BJ (cell line): ENCODE measurements at regions not wholly inside any gene's neighbourhood (a gene's known extent, or its start where the extent isn't known, plus 50 kb on each side); places are given as distances from the start of the nearest gene placed in this dataset.

Experiments
- CTCF ChIA-PET: fragments of 350-600 bp; formaldehyde crosslinking; extraction: SDS; loops from one replicate; lab custom pipeline; 2021; ENCODE audit warnings: antibody characterized with exemption, inconsistent platforms; lab: Yijun Ruan, JAX
- POLR2A ChIA-PET: fragments of 300-600 bp; sonication (Branson Sonifier 250); formaldehyde crosslinking; extraction: SDS; loops from one replicate; lab custom pipeline; 2021; ENCODE audit warnings: antibody characterized with exemption; lab: Charles Lee
- DNase-seq: peaks from one replicate; pipeline ENCODE4 v3.0.0-alpha.2; 2011; ENCODE audit warnings: low read depth
- H3K27me3 ChIP-seq: 2 replicates; pipeline ENCODE4 v1.6.0; 2011; ENCODE audit warnings: low read length; ENCODE audit not compliant: control insufficient read depth, insufficient read depth
- H3K36me3 ChIP-seq: 2 replicates; pipeline ENCODE4 v1.5.1; 2011; ENCODE audit warnings: low read length; ENCODE audit not compliant: control insufficient read depth, insufficient read depth
- H3K4me3 ChIP-seq: 2 replicates; pipeline ENCODE4 v1.5.1; 2011; ENCODE audit warnings: low read depth, mild to moderate bottlenecking, control low read depth, low read length
- TF ChIP-seq, protein P1 (sequence below): IDR thresholded peaks from 2 replicates; pipeline ENCODE4 v1.5.1; 2011; ENCODE audit warnings: low read depth, mild to moderate bottlenecking, control low read depth, inconsistent platforms, low read length, moderate library complexity; ENCODE audit not compliant: insufficient read depth

DNA sequence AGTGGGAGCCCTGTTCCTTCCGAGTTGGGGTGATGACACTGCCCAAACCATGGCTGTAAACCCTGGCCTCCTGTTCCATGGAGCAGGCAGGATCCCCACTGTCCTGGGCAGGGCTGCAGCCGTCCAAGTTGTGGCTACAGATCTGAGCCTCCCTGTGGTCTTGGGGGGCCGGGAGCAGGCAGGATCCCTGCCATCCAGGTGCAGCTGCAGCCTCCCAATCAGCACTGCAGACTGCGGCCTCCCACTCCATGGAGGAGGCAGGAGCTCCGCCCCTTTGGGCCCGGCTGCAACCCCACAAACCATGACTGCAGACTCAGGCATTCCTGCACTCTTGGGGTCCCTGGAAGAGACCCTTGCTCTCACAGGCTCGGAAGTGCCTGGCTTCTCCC is 872.1 kb upstream of the GJE1 start:
- no peaks in the 10 kb centered on the region for H3K27me3 ChIP-seq
- POLR2A ChIA-PET: no interaction called here
- TF ChIP-seq, protein P1, sequence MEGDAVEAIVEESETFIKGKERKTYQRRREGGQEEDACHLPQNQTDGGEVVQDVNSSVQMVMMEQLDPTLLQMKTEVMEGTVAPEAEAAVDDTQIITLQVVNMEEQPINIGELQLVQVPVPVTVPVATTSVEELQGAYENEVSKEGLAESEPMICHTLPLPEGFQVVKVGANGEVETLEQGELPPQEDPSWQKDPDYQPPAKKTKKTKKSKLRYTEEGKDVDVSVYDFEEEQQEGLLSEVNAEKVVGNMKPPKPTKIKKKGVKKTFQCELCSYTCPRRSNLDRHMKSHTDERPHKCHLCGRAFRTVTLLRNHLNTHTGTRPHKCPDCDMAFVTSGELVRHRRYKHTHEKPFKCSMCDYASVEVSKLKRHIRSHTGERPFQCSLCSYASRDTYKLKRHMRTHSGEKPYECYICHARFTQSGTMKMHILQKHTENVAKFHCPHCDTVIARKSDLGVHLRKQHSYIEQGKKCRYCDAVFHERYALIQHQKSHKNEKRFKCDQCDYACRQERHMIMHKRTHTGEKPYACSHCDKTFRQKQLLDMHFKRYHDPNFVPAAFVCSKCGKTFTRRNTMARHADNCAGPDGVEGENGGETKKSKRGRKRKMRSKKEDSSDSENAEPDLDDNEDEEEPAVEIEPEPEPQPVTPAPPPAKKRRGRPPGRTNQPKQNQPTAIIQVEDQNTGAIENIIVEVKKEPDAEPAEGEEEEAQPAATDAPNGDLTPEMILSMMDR: no peak
- CTCF ChIA-PET: interaction anchor here (0.6 kb wide), 1 partner anchor 693 kb away, joined by 3 read pairs; no protein-coding TSS in a partner anchor
- no peak overlapping the region for H3K4me3 ChIP-seq
- DNase-seq: no peak
- H3K36me3 ChIP-seq: no peaks in the 10 kb centered on the region

DNA sequence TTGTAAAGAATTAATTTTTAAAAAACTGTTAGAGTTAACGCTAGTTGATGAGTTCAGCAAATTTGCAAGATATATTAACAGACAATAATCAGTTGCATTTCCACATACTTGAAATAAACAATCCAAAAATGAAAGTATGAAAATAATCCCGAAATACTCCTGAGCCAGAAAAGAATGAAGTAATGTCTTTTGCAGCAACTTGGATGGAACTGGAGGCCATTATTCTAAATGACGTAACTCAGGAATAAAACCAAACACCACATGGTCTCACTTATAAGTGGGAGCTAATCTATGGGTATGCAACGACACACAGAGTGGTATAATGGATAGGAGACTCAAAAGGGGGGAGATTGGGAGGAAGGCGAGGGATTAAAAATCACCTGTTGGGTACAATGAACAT is 872.9 kb upstream of the GJE1 start:
- TF ChIP-seq, protein P1: no peak
- H3K36me3 ChIP-seq: no peaks in the 10 kb centered on the region
- no peak for DNase-seq
- ChIA-PET POLR2A (no interaction called here), CTCF (no interaction called here)
- no peak overlapping the region for H3K4me3 ChIP-seq
- no peaks in the 10 kb centered on the region for H3K27me3 ChIP-seq

DNA sequence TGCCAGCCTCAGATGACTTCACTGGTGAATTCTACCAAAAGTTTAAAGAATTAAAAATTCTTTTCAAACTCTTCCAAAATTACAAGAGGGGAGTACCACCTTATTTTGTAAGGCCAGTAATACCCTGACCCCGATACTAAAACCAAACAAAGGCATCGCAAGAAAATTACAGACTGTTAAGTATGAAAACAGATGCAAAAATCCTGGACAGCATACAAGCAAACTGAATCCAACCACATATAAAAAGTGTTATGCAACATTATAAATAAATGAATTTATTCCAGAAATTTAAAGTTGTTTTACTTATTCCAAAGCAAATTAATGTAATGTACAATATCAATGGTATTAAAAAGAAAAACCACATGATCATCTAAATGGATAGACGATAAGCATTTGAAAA is 873.6 kb upstream of the GJE1 start:
- no peak for DNase-seq
- H3K4me3 ChIP-seq: no peak overlapping the region
- ChIA-PET CTCF (no interaction called here), POLR2A (no interaction called here)
- H3K27me3 ChIP-seq: no peaks in the 10 kb centered on the region
- TF ChIP-seq, protein P1: no peak
- H3K36me3 ChIP-seq: no peaks in the 10 kb centered on the region

DNA sequence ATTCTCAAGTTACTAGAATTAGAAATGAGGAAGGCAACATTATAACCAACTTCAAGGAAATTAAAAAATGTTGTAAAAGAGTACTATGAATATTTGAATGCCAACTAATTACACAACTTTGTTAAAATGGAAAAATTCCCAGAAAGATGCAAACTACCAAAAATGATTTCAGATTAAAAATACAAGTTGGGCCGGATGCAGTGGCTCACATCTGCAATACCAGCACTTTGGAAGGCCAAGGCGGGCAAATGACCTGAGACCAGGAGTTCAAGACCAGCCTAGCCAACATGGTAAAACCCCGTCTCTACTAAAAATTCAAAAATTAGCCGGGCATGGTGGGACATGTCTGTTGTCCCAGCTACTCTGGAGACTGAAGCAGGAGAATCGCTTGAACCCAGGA is 874.2 kb upstream of the GJE1 start:
- POLR2A ChIA-PET: no interaction called here
- CTCF ChIA-PET: no interaction called here

DNA sequence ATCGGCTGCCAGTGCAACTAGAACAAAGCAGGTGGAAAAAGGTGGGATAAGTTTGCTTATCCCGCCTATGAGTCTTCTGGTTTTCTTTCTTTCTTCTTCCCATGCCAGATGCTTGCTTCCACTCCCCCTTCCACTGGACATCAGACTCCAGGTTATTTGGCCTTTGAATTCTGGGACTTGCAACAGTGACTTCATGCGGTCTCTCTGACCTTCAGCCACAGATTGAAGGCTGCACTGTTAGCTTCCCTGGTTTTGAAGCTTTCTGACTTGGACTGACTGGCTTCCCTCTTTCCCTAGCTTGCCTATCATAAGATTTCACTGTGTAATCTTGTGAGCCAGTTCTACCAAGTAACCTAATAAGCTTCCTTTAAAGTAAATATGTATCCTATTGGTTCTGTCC is 878.4 kb upstream of the GJE1 start:
- ChIA-PET POLR2A (no interaction called here), CTCF (no interaction called here)
- no peak for DNase-seq
- Histone ChIP-seq H3K36me3 (no peaks in the 10 kb centered on the region), H3K27me3 (no peaks in the 10 kb centered on the region), H3K4me3 (no peak overlapping the region)
- TF ChIP-seq, protein P1: no peak

More for the DNA sequence above, 874.2 kb upstream of the GJE1 start:
- Histone ChIP-seq H3K36me3 (no peaks in the 10 kb centered on the region), H3K4me3 (no peak overlapping the region), H3K27me3 (no peaks in the 10 kb centered on the region)
- no peak for DNase-seq
- TF ChIP-seq, protein P1: no peak
